ENCODE measurements at regions not wholly inside any gene's neighbourhood (a gene's known extent, or its start where the extent isn't known, plus 50 kb on each side); places are given as distances from the start of the nearest gene placed in this dataset.

DNA sequence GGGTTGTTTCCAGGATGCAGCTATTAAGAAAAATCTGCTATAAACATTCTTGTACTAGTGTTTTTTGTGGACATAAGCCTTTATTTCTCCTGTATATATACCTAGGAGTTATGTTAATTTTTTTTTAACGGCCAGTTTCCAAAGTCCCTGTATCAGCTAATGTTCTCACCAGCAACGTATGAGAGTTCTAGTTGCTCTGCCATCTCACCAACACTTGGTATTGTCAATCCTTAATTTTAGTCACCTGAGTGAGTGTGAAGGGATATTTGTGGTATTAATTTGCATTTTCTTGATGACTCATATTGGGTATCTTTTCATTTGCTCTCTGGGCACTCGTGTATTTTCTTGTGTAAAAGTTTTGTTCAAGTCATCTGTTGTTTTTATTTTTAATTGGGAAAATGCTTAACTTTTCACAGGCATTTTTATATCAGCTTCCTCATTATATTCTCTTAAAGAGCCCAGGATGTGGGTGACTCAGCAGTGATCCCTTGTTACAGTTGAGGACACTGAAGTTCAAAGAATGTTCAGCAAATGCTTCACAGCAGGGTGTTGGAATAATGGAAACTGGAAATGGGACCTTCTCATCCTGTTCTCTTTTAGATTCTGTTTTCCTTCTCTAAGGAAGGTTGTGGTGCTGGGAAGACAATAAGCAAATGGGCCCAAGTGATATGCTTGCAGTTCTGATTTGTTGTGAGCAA is 176.3 kb upstream of the PRNP start:
- DNase-seq (ENCODE audit: low read depth): no peak
- TF ChIP-seq, protein P1, sequence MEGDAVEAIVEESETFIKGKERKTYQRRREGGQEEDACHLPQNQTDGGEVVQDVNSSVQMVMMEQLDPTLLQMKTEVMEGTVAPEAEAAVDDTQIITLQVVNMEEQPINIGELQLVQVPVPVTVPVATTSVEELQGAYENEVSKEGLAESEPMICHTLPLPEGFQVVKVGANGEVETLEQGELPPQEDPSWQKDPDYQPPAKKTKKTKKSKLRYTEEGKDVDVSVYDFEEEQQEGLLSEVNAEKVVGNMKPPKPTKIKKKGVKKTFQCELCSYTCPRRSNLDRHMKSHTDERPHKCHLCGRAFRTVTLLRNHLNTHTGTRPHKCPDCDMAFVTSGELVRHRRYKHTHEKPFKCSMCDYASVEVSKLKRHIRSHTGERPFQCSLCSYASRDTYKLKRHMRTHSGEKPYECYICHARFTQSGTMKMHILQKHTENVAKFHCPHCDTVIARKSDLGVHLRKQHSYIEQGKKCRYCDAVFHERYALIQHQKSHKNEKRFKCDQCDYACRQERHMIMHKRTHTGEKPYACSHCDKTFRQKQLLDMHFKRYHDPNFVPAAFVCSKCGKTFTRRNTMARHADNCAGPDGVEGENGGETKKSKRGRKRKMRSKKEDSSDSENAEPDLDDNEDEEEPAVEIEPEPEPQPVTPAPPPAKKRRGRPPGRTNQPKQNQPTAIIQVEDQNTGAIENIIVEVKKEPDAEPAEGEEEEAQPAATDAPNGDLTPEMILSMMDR (IDR thresholded peaks at IDR 0.05; ENCODE audit: low read depth, low read length, missing control alignments): no peak
- no peak overlapping the region for H3K4me3 ChIP-seq (ENCODE audit: low read depth, low read length)

GRCh38 chr20:4508773-4509172 is 177.5 kb upstream of the PRNP start:
- no peak overlapping the region for H3K4me3 ChIP-seq (ENCODE audit: low read depth, low read length)
- TF ChIP-seq, protein P1 (IDR thresholded peaks at IDR 0.05; ENCODE audit: low read depth, low read length, missing control alignments): no peak
- no peak for DNase-seq (ENCODE audit: low read depth)

- DNase-seq (ENCODE audit: low read depth): no peak
- TF ChIP-seq, protein P1 (IDR thresholded peaks at IDR 0.05; ENCODE audit: low read depth, low read length, missing control alignments): no peak
- no peak overlapping the region for H3K4me3 ChIP-seq (ENCODE audit: low read depth, low read length)
Measured at GRCh38 chr20:4507288-4507719, 179.0 kb upstream of the PRNP start.

- DNase-seq (ENCODE audit: low read depth): no peak
- TF ChIP-seq, protein P1 (IDR thresholded peaks at IDR 0.05; ENCODE audit: low read depth, low read length, missing control alignments): no peak
- H3K4me3 ChIP-seq (ENCODE audit: low read depth, low read length): no peak overlapping the region
Measured at GRCh38 chr20:4504814-4505213, 181.4 kb upstream of the PRNP start.

GRCh38 chr20:4502756-4503155 is 183.5 kb upstream of the PRNP start:
- H3K4me3 ChIP-seq (ENCODE audit: low read depth, low read length): no peak overlapping the region
- TF ChIP-seq, protein P1 (IDR thresholded peaks at IDR 0.05; ENCODE audit: low read depth, low read length, missing control alignments): no peak
- no peak for DNase-seq (ENCODE audit: low read depth)

- no peak for DNase-seq (ENCODE audit: low read depth)
- H3K4me3 ChIP-seq (ENCODE audit: low read depth, low read length): no peak overlapping the region
- TF ChIP-seq, protein P1 (IDR thresholded peaks at IDR 0.05; ENCODE audit: low read depth, low read length, missing control alignments): no peak
Measured at GRCh38 chr20:4493386-4493785, 192.9 kb upstream of the PRNP start.

- H3K4me3 ChIP-seq (ENCODE audit: low read depth, low read length): no peak overlapping the region
- DNase-seq (ENCODE audit: low read depth): no peak
- TF ChIP-seq, protein P1 (IDR thresholded peaks at IDR 0.05; ENCODE audit: low read depth, low read length, missing control alignments): no peak
Measured at GRCh38 chr20:4491643-4492042, 194.6 kb upstream of the PRNP start.
